K562 (cell line): ENCODE measurements at regions not wholly inside any gene's neighbourhood (a gene's known extent, or its start where the extent isn't known, plus 50 kb on each side); places are given as distances from the start of the nearest gene placed in this dataset.
"Not testable (repeated sequence)": the region's sequence is repeated elsewhere in the genome, so short reads cannot be mapped to it uniquely, and the experiment has no call there.

Source experiments
- ATAC-seq: fragments of 200-7000 bp; cut with Tn5 transposase; 3 replicates; pipeline ENCODE4 v1.9.1; 2020; ENCODE audit warnings: moderate library complexity
- BruUV-seq: library from RNA; stranded (reverse); fragments of 400-500 nt; replicated peaks from 2 replicates; lab custom pipeline; 2021; lab: Mats Ljungman, UMichigan
- CTCF ChIA-PET: fragments of 300-600 bp; formaldehyde crosslinking; extraction: SDS; loops from one replicate; lab custom pipeline; 2021; ENCODE audit warnings: low intra/inter-chr PET ratio; lab: Yijun Ruan, JAX
- POLR2A ChIA-PET: fragments of 300-600, 350-650 bp; sonication (Branson Sonifier 250); formaldehyde crosslinking; extraction: SDS; loops from one replicate; lab custom pipeline; 2021; ENCODE audit warnings: antibody characterized with exemption, inconsistent platforms; lab: Yijun Ruan, JAX
- DNase-seq, 4 experiments: peaks; one replicate each; pipeline versions ENCODE4 v3.0.0 to v3.0.0-alpha.2; 2011 to 2018; ENCODE audit warnings: low spot score in 3 of 4, mixed read lengths in 3 of 4; ENCODE audit errors: extremely low read depth in 1 of 4
- FAIRE-seq: peaks from 2 replicates; lab custom pipeline; 2011; peaks lifted over from hg19 to GRCh38; lab: Jason Lieb, UNC
- H2AFZ ChIP-seq: 2 replicates; pipeline ENCODE4 v1.6.0; 2011; ENCODE audit warnings: low read depth, low read length, control low read depth, inconsistent platforms
- H3K27ac ChIP-seq: fragments of 200-600 bp; 3 replicates; pipeline ENCODE4 v1.8.0; 2011; ENCODE audit warnings: low read depth, mild to moderate bottlenecking, control low read depth, inconsistent platforms, low read length, moderate library complexity, mixed read lengths; ENCODE audit errors: extremely low read depth
- H3K27me3 ChIP-seq, 2 experiments: fragments of 300-600 bp in 1 of 2; 2 replicates in 1 of 2; 3 replicates in 1 of 2; pipeline versions ENCODE4 v1.6.0 to v1.8.0; 2011; ENCODE audit warnings: inconsistent platforms in 2 of 2, low read length in 2 of 2, mild to moderate bottlenecking in 1 of 2, mixed read lengths in 1 of 2, moderate library complexity in 1 of 2; ENCODE audit not compliant: control insufficient read depth in 2 of 2, insufficient read depth in 2 of 2
- H3K36me3 ChIP-seq: fragments of 300-600 bp; 3 replicates; pipeline ENCODE4 v1.8.0; 2011; ENCODE audit warnings: mild to moderate bottlenecking, low read length, inconsistent platforms; ENCODE audit not compliant: control insufficient read depth, insufficient read depth
- H3K4me1 ChIP-seq, 2 experiments: fragments of 200-600 bp in 1 of 2; replicated peaks in 1 of 2; 2 replicates in 1 of 2; 3 replicates in 1 of 2; pipeline versions ENCODE4 v1.5.1 to v1.8.0; 2011; ENCODE audit warnings: inconsistent platforms in 2 of 2, low read length in 2 of 2, mild to moderate bottlenecking in 1 of 2, mixed read lengths in 1 of 2, moderate library complexity in 1 of 2; ENCODE audit not compliant: control insufficient read depth in 2 of 2, insufficient read depth in 2 of 2
- H3K4me2 ChIP-seq: 2 replicates; pipeline ENCODE4 v1.6.1; 2011; ENCODE audit warnings: low read length, control low read depth, inconsistent platforms, mixed read lengths; ENCODE audit not compliant: insufficient read depth
- H3K4me3 ChIP-seq: fragments of 200-600 bp; sonication (generic), shearing (Covaris generic); 2 replicates; pipeline ENCODE4 v1.5.1; 2016; ENCODE audit warnings: control low read depth, inconsistent platforms
- H3K79me2 ChIP-seq: fragments of 200-600 bp; 3 replicates; pipeline ENCODE4 v1.8.0; 2011; ENCODE audit warnings: low read length, inconsistent platforms; ENCODE audit not compliant: control insufficient read depth, insufficient read depth
- H3K9ac ChIP-seq, 2 experiments: 2 replicates each; pipeline versions ENCODE4 v1.6.0 to v1.6.1; 2011; ENCODE audit warnings: low read depth in 2 of 2, low read length in 2 of 2, control low read depth in 1 of 2, inconsistent platforms in 1 of 2, mild to moderate bottlenecking in 1 of 2, mixed read lengths in 1 of 2; ENCODE audit not compliant: insufficient read depth in 1 of 2
- H3K9me1 ChIP-seq: one replicate; pipeline ENCODE4 v1.6.0; 2011; ENCODE audit warnings: inconsistent platforms, mild to moderate bottlenecking, low read length, moderate library complexity; ENCODE audit not compliant: control insufficient read depth, insufficient read depth
- H3K9me3 ChIP-seq: replicated peaks from 2 replicates; pipeline ENCODE4 v1.5.1; 2011; ENCODE audit warnings: low read depth, low read length, inconsistent platforms; ENCODE audit not compliant: control insufficient read depth, insufficient read depth
- H4K20me1 ChIP-seq: replicated peaks from 2 replicates; pipeline ENCODE4 v1.6.1; 2011; ENCODE audit warnings: low read length, inconsistent platforms, mixed read lengths; ENCODE audit not compliant: control insufficient read depth, insufficient read depth
- CTCF ChIP-seq, 3 experiments: IDR thresholded peaks in 2 of 3; conservative IDR thresholded peaks in 1 of 3; 2 replicates each; pipeline ENCODE4 v1.5.1; 2011 to 2012; ENCODE audit warnings: low read length in 3 of 3, mild to moderate bottlenecking in 3 of 3, control low read depth in 2 of 3, improper control_type of control experiment in 1 of 3, inconsistent platforms in 1 of 3, low read depth in 1 of 3, mixed read lengths in 1 of 3, moderate library complexity in 1 of 3; ENCODE audit not compliant: insufficient read depth in 2 of 3
- RAD21 ChIP-seq, 2 experiments: fragments of 250-450 bp in 1 of 2; fragments of 450-650 bp in 1 of 2; sonication (Bioruptor Pico) in 1 of 2; formaldehyde crosslinking in 1 of 2; IDR thresholded peaks in 1 of 2; conservative IDR thresholded peaks in 1 of 2; 2 replicates each; pipeline versions ENCODE4 v1.4.0 to v1.8.0; 2020 to 2022; ENCODE audit warnings: mild to moderate bottlenecking in 2 of 2, moderate library complexity in 1 of 2
- WGBS: fragments of 100-300 bp; shearing (Covaris generic); methylation state at CpG from one replicate; pipeline ENCODE4 v1.1.6; 2016; ENCODE audit warnings: low coverage, mixed read lengths; ENCODE audit not compliant: insufficient coverage; ENCODE audit errors: missing lambda C conversion rate; 5-methylcytosine and 5-hydroxymethylcytosine counted together
- in situ Hi-C: fragments of 300-500 bp; cut with MboI; formaldehyde crosslinking; loops from 4 replicates; pipeline ENCODE4 v1.15.0; 2018; ENCODE audit warnings: inconsistent platforms, mixed read lengths
- intact Hi-C: fragments of 100-400 bp; cut with micrococcal nuclease; formaldehyde crosslinking; loops from 2 replicates; pipeline ENCODE4 v1.14.2; 2022

- WGBS: 0% methylated on average over 4 of the region's 16 CpGs
- intact Hi-C loops, H3K27ac ChIP-seq, FAIRE-seq, H3K9me1 ChIP-seq, DNase-seq, in situ Hi-C loops, H3K36me3 ChIP-seq, H2AFZ ChIP-seq, H3K4me3 ChIP-seq, CTCF ChIA-PET, H3K9ac ChIP-seq, H4K20me1 ChIP-seq, H3K4me2 ChIP-seq, H3K79me2 ChIP-seq, BruUV-seq, POLR2A ChIA-PET: not testable (repeated sequence)
- 0 out of 3 replicates have a peak, but pooled peaks have one; percentile 57 for ATAC-seq
- TF ChIP-seq CTCF (IDR thresholded peaks at IDR 0.05 in 2 of 3, conservative IDR thresholded peaks at IDR 0.05 in 1 of 3; ENCODE audit: insufficient read depth in 2 of 3, low read depth in 1 of 3, low read length in 3 of 3) (peak in 1 of 3 experiments; percentile 3; a peak in 1 of 6 replicates), RAD21 (CRISPR knock-in tag; conservative IDR thresholded peaks at IDR 0.05 in 1 of 2, IDR thresholded peaks at IDR 0.05 in 1 of 2) (peak in 1 of 2 experiments; percentile 13; a peak in 1 of 4 replicates)
- TF ChIP-seq, all 486 proteins: peak for 2; not testable (repeated sequence) for 484
- not testable (repeated sequence) for H3K27me3 ChIP-seq, H3K9me3 ChIP-seq, H3K4me1 ChIP-seq
These were observed 478.7 kb downstream of the TP53TG3F start for GRCh38 chr16:33938097-33938496.

GRCh38 chr16:33961536-33961935, 502.1 kb downstream of the TP53TG3F start:
- H3K4me1 ChIP-seq, H3K4me2 ChIP-seq, H2AFZ ChIP-seq, H3K9me1 ChIP-seq, BruUV-seq, FAIRE-seq, H4K20me1 ChIP-seq, H3K27ac ChIP-seq, in situ Hi-C loops, H3K27me3 ChIP-seq, H3K4me3 ChIP-seq, CTCF ChIA-PET, H3K9ac ChIP-seq, H3K79me2 ChIP-seq, ATAC-seq, DNase-seq, POLR2A ChIA-PET, intact Hi-C loops, H3K9me3 ChIP-seq, H3K36me3 ChIP-seq: not testable (repeated sequence)
- TF ChIP-seq RAD21 (CRISPR knock-in tag; conservative IDR thresholded peaks at IDR 0.05 in 1 of 2, IDR thresholded peaks at IDR 0.05 in 1 of 2): 0 out of 4 replicates have a peak, but pooled peaks of 1 of the 2 experiments have one; percentile 18
- TF ChIP-seq CTCF (IDR thresholded peaks at IDR 0.05 in 2 of 3, conservative IDR thresholded peaks at IDR 0.05 in 1 of 3; ENCODE audit: insufficient read depth in 2 of 3, low read depth in 1 of 3, low read length in 3 of 3): peak in 1 of 3 experiments; percentile 10; a peak in 1 of 6 replicates
- no CpG with 5 or more reads among the region's 7 CpGs for WGBS

- POLR2A ChIA-PET, in situ Hi-C loops, BruUV-seq: not testable (repeated sequence)
These were observed 506.1 kb downstream of the TP53TG3F start for GRCh38 chr16:33965534-33965933.

More at GRCh38 chr16:33965534-33965933, 506.1 kb downstream of the TP53TG3F start:
- H3K4me3 ChIP-seq, CTCF ChIA-PET, H2AFZ ChIP-seq, H3K4me1 ChIP-seq, H3K9me1 ChIP-seq, intact Hi-C loops, H3K27ac ChIP-seq, H3K4me2 ChIP-seq, H3K9me3 ChIP-seq, H3K36me3 ChIP-seq, ATAC-seq, H3K79me2 ChIP-seq, H3K9ac ChIP-seq, H3K27me3 ChIP-seq, DNase-seq, H4K20me1 ChIP-seq: not testable (repeated sequence)
- WGBS: no CpG with 5 or more reads among the region's 2 CpGs
- peak; percentile 42 for FAIRE-seq
